ENCODE measurements at regions not wholly inside any gene's neighbourhood (a gene's known extent, or its start where the extent isn't known, plus 50 kb on each side); places are given as distances from the start of the nearest gene placed in this dataset.

DNA sequence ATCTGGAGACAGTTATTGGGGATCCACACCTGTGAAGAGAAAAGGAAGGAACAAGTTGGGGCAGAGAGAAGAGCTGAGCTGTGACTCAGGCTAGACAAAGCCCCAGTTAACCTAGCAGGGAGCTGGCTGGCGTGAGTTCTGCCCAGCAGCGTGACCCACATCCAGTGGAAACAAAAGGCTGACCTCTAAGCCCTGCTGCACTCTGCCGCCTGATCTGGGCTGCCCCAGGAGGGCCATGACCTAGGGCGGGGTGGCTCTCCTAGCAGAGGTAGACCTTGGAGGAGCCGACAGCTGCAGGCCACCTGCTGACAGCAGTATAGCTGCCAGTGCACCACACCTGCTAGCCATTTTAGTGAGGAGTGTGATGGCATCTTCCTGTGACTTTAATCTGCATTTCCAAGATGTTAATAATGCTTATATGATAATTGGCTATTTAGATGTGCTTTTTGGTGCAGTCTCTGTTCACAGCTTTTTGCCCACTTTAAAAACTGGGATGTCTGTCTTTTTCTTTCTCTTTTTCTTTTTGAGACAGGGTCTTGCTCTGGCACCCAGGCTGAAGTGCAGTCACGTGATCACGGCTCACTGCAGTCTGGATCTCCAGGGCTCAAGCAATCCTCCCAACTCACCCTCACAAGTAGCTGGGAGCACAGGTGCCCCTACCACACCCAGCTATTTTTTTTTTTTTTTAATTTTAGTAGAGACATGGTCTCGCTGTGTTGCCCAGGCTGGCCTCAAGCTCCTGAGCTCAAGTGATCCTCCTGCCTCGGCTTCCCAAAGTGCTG, 78.1 kb downstream of the LSM3 start:
- TF ChIP-seq, protein P1, sequence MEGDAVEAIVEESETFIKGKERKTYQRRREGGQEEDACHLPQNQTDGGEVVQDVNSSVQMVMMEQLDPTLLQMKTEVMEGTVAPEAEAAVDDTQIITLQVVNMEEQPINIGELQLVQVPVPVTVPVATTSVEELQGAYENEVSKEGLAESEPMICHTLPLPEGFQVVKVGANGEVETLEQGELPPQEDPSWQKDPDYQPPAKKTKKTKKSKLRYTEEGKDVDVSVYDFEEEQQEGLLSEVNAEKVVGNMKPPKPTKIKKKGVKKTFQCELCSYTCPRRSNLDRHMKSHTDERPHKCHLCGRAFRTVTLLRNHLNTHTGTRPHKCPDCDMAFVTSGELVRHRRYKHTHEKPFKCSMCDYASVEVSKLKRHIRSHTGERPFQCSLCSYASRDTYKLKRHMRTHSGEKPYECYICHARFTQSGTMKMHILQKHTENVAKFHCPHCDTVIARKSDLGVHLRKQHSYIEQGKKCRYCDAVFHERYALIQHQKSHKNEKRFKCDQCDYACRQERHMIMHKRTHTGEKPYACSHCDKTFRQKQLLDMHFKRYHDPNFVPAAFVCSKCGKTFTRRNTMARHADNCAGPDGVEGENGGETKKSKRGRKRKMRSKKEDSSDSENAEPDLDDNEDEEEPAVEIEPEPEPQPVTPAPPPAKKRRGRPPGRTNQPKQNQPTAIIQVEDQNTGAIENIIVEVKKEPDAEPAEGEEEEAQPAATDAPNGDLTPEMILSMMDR (IDR thresholded peaks at IDR 0.05; ENCODE audit: control extremely low read depth, extremely low read depth, low read depth, missing control alignments), result no peak
- ChIA-PET CTCF (interaction anchor here (1.2 to 2.2 kb wide), 2 partner anchors 53 to 212 kb away, joined by 5 to 9 read pairs; no protein-coding TSS in a partner anchor), POLR2A (no interaction called here)
- no peak for DNase-seq (ENCODE audit: extremely low spot score)

- no peak for DNase-seq (ENCODE audit: extremely low spot score)
- POLR2A ChIA-PET, result no interaction called here
- CTCF ChIA-PET, result interaction anchor here (0.7 to 6.2 kb wide), 8 partner anchors 10 to 363 kb away, joined by 3 to 63 read pairs (median 3); no protein-coding TSS in a partner anchor
- TF ChIP-seq, protein P1 (IDR thresholded peaks at IDR 0.05; ENCODE audit: control extremely low read depth, extremely low read depth, low read depth, missing control alignments), result no peak
These were observed 80.6 kb downstream of the LSM3 start for GRCh38 chr3:14258906-14259904.

- POLR2A ChIA-PET, result no interaction called here
- DNase-seq (ENCODE audit: extremely low spot score), result no peak
These were observed 81.8 kb downstream of the LSM3 start for GRCh38 chr3:14260463-14260862.

GRCh38 chr3:14261229-14261628, 82.6 kb downstream of the LSM3 start:
- peak; percentile 85 for DNase-seq (ENCODE audit: extremely low spot score)
- TF ChIP-seq, protein P1 (IDR thresholded peaks at IDR 0.05; ENCODE audit: control extremely low read depth, extremely low read depth, low read depth, missing control alignments), result peak; percentile 99
- CTCF ChIA-PET, result interaction anchor here (0.6 to 6.2 kb wide), 34 partner anchors 9 to 660 kb away, joined by 3 to 63 read pairs (median 3); no protein-coding TSS in a partner anchor
- POLR2A ChIA-PET, result interaction anchor here (0.6 kb wide), 1 partner anchor 367 kb away, joined by 3 read pairs; no protein-coding TSS in a partner anchor

More at GRCh38 chr3:14260463-14260862, 81.8 kb downstream of the LSM3 start:
- TF ChIP-seq, protein P1 (IDR thresholded peaks at IDR 0.05; ENCODE audit: control extremely low read depth, extremely low read depth, low read depth, missing control alignments), result no peak
- CTCF ChIA-PET, result interaction anchor here (0.6 to 6.2 kb wide), 22 partner anchors 8 to 661 kb away, joined by 3 to 63 read pairs (median 3); no protein-coding TSS in a partner anchor

DNA sequence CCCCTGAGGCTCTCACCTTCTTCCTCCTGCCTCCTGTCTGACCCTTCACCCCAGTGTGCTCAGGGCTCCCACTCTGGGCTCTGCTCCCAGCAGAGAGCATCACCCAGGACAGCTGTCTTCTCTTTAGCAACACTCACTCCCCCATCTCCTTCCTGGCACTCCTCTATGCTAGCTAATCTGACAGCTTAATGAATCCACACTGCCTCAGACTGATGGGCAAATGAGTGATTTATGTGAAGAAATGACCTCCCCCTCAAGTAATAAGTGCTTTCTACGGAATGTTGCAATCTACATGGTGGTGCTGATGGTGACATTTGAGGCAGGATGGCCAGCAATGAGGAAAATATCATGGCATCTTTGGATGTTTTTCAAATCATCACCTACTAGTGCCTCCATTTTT, 83.6 kb downstream of the LSM3 start:
- POLR2A ChIA-PET, result no interaction called here
- TF ChIP-seq, protein P1 (IDR thresholded peaks at IDR 0.05; ENCODE audit: control extremely low read depth, extremely low read depth, low read depth, missing control alignments), result no peak
- CTCF ChIA-PET, result interaction anchor here (0.8 to 6.2 kb wide), 19 partner anchors 9 to 659 kb away, joined by 3 to 63 read pairs (median 4); no protein-coding TSS in a partner anchor
- DNase-seq (ENCODE audit: extremely low spot score), result no peak

DNA sequence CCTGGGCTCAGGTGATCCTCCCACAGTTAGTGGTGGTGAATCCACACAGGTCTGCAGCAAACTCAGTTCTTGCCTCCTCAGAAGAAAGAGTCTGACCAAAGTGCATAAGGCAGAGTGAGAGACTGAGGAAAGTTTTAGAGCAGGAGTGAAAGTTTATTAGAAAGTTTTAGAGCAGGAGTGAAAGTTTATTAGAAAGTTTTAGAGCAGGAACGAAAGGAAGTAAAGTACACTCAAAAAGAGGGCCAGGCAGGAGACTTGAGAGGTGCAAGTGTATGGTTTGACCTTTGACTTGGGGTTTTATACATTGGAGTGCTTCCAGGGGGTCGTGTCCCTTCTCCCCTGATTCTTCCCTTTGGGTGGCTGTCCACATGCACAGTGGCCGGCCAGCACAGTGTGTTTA, 84.2 kb downstream of the LSM3 start:
- ChIA-PET POLR2A (no interaction called here), CTCF (interaction anchor here (2.0 to 6.2 kb wide), 3 partner anchors 198 to 204 kb away, joined by 4 to 63 read pairs (median 41); no protein-coding TSS in a partner anchor)
- TF ChIP-seq, protein P1 (IDR thresholded peaks at IDR 0.05; ENCODE audit: control extremely low read depth, extremely low read depth, low read depth, missing control alignments), result no peak
- DNase-seq (ENCODE audit: extremely low spot score), result no peak
